GM12878 (cell line): ENCODE measurements at regions not wholly inside any gene's neighbourhood (a gene's known extent, or its start where the extent isn't known, plus 50 kb on each side); places are given as distances from the start of the nearest gene placed in this dataset.

Source experiments
- ATAC-seq: fragments of 200-7000 bp; cut with Tn5 transposase; 3 replicates; pipeline ENCODE4 v1.9.1; 2020; ENCODE audit warnings: mild to moderate bottlenecking, moderate library complexity
- BruUV-seq: library from RNA; stranded (reverse); fragments of 400-500 nt; replicated peaks from 2 replicates; lab custom pipeline; 2021; lab: Mats Ljungman, UMichigan
- CTCF ChIA-PET: fragments of 300-600 bp; sonication (Branson Sonifier 250); formaldehyde crosslinking; extraction: SDS; loops from one replicate; lab custom pipeline; 2021; ENCODE audit warnings: inconsistent platforms; lab: Yijun Ruan, JAX
- POLR2A ChIA-PET: fragments of 350-600 bp; formaldehyde crosslinking; extraction: SDS; loops from one replicate; lab custom pipeline; 2021; ENCODE audit warnings: inconsistent platforms; lab: Charles Lee
- RAD21 ChIA-PET: fragments of 300-600 bp; sonication (Branson Sonifier 250); formaldehyde crosslinking; loops from one replicate; lab custom pipeline; 2023; ENCODE audit warnings: antibody characterized with exemption; ENCODE audit not compliant: unreplicated experiment; lab: Charles Lee
- SMC1A ChIA-PET: fragments of 300-600 bp; sonication (Branson Sonifier 250); formaldehyde crosslinking; loops from one replicate; lab custom pipeline; 2023; ENCODE audit not compliant: unreplicated experiment, uncharacterized antibody; lab: Charles Lee
- DNase-seq: peaks from one replicate; pipeline ENCODE4 v3.0.0-alpha.2; 2011; ENCODE audit warnings: low read depth, low spot score
- FAIRE-seq: peaks from 3 replicates; lab custom pipeline; 2011; peaks lifted over from hg19 to GRCh38; lab: Jason Lieb, UNC
- H2AFZ ChIP-seq: 2 replicates; pipeline ENCODE4 v1.6.0; 2011; ENCODE audit warnings: low read depth, low read length, control low read depth; ENCODE audit not compliant: control insufficient read depth
- H3K27ac ChIP-seq: 2 replicates; pipeline ENCODE4 v1.5.1; 2011; ENCODE audit warnings: control low read depth; ENCODE audit not compliant: control insufficient read depth, insufficient read depth
- H3K27me3 ChIP-seq, 2 experiments: replicated peaks in 1 of 2; 2 replicates each; pipeline versions ENCODE4 v1.6.0 to v1.6.1; 2011; ENCODE audit warnings: low read length in 1 of 2; ENCODE audit not compliant: control insufficient read depth in 2 of 2, insufficient read depth in 2 of 2
- H3K36me3 ChIP-seq, 2 experiments: 2 replicates each; pipeline ENCODE4 v1.5.1; 2011; ENCODE audit warnings: low read length in 1 of 2; ENCODE audit not compliant: control insufficient read depth in 2 of 2, insufficient read depth in 2 of 2
- H3K4me1 ChIP-seq: 2 replicates; pipeline ENCODE4 v1.6.1; 2011; ENCODE audit warnings: mild to moderate bottlenecking, low read length, moderate library complexity, mixed read lengths; ENCODE audit not compliant: control insufficient read depth, insufficient read depth
- H3K4me2 ChIP-seq: 2 replicates; pipeline ENCODE4 v1.6.0; 2011; ENCODE audit warnings: control low read depth; ENCODE audit not compliant: control insufficient read depth, insufficient read depth
- H3K4me3 ChIP-seq: fragments of 200-600 bp; sonication (generic); 2 replicates; pipeline ENCODE4 v1.5.1; 2016
- H3K79me2 ChIP-seq: 2 replicates; pipeline ENCODE4 v1.6.0; 2011; ENCODE audit warnings: low read length; ENCODE audit not compliant: control insufficient read depth, insufficient read depth
- H3K9ac ChIP-seq: 2 replicates; pipeline ENCODE4 v1.8.0; 2011; ENCODE audit warnings: low read length, control low read depth, mixed read lengths; ENCODE audit not compliant: control insufficient read depth, insufficient read depth
- H3K9me3 ChIP-seq: replicated peaks from 3 replicates; pipeline ENCODE4 v1.5.1; 2011; ENCODE audit warnings: mild to moderate bottlenecking, low read length; ENCODE audit not compliant: control insufficient read depth, insufficient read depth
- H4K20me1 ChIP-seq: 2 replicates; pipeline ENCODE4 v1.6.0; 2011; ENCODE audit not compliant: control insufficient read depth, insufficient read depth
- CHD2 ChIP-seq: IDR thresholded peaks from 2 replicates; pipeline ENCODE4 v1.6.1; 2011; ENCODE audit warnings: low read depth, low read length, improper control_type of control experiment, borderline replicate concordance
- CTCF ChIP-seq, 3 experiments: IDR thresholded peaks in 2 of 3; conservative IDR thresholded peaks in 1 of 3; 2 replicates each; pipeline ENCODE4 v1.5.1; 2011; ENCODE audit warnings: low read depth in 3 of 3, low read length in 3 of 3, mild to moderate bottlenecking in 3 of 3, control low read depth in 2 of 3, moderate library complexity in 2 of 3, inconsistent platforms in 1 of 3, mixed read lengths in 1 of 3; ENCODE audit not compliant: control insufficient read depth in 2 of 3, insufficient read depth in 1 of 3; ENCODE audit errors: extremely low read depth in 1 of 3
- GATAD2B ChIP-seq: fragments of 450-650 bp; conservative IDR thresholded peaks from 2 replicates; pipeline ENCODE4 v1.6.1; 2017; ENCODE audit warnings: low read depth, mild to moderate bottlenecking, moderate library complexity
- MAX ChIP-seq: IDR thresholded peaks from 2 replicates; pipeline ENCODE4 v1.6.1; 2012; ENCODE audit warnings: low read depth, low read length, improper control_type of control experiment
- MLLT1 ChIP-seq: fragments of 450-650 bp; IDR thresholded peaks from 2 replicates; pipeline ENCODE4 v1.6.1; 2016; ENCODE audit warnings: mild to moderate bottlenecking
- PAX5 ChIP-seq: IDR thresholded peaks from 2 replicates; pipeline ENCODE4 v1.6.1; 2011; ENCODE audit warnings: low read depth, low read length, borderline replicate concordance
- ZBED1 ChIP-seq: IDR thresholded peaks from 2 replicates; pipeline ENCODE4 v1.6.1; 2016; ENCODE audit warnings: borderline replicate concordance
- ZNF207 ChIP-seq: fragments of 450-650 bp; IDR thresholded peaks from 2 replicates; pipeline ENCODE4 v1.6.1; 2014; ENCODE audit warnings: antibody characterized with exemption, mild to moderate bottlenecking, borderline replicate concordance
- WGBS: methylation state at CpG from one replicate; pipeline ENCODE4 v1.1.6; 2016; ENCODE audit warnings: low lambda C conversion rate; ENCODE audit not compliant: insufficient replicate concordance, insufficient coverage; ENCODE audit errors: missing lambda C conversion rate; 5-methylcytosine and 5-hydroxymethylcytosine counted together
- in situ Hi-C: fragments of 300-500 bp; cut with MboI; formaldehyde crosslinking; loops from 9 replicates; pipeline ENCODE4 v1.14.3; 2018; ENCODE audit warnings: mixed read lengths
- intact Hi-C: fragments of 100-400 bp; cut with micrococcal nuclease; formaldehyde crosslinking; loops from one replicate; pipeline ENCODE4 v1.14.2; 2022; ENCODE audit not compliant: unreplicated experiment

GRCh38 chr7:155225516-155225915 lies 72.2 kb upstream of the INSIG1 start:
- FAIRE-seq: no peak
- CTCF ChIA-PET: no interaction called here

More at GRCh38 chr7:155225516-155225915, 72.2 kb upstream of the INSIG1 start:
- DNase-seq (no peak), ATAC-seq (no peak)
- 49% methylated on average over 14 of the region's 14 CpGs for WGBS
- Histone ChIP-seq H3K36me3 (no peaks in the 10 kb centered on the region), H3K79me2 (no peaks in the 10 kb centered on the region), H3K4me1 (no peaks in the 10 kb centered on the region), H3K4me3 (no peak overlapping the region), H3K9me3 (no peaks in the 10 kb centered on the region), H3K4me2 (no peak overlapping the region), H3K27me3 (no peaks in the 10 kb centered on the region), H3K9ac (no peak overlapping the region), H4K20me1 (no peaks in the 10 kb centered on the region), H3K27ac (no peak overlapping the region), H2AFZ (no peak overlapping the region)
- no peak for TF ChIP-seq ZNF207
- no peak for TF ChIP-seq CTCF (IDR thresholded peaks at IDR 0.05 in 2 of 3, conservative IDR thresholded peaks at IDR 0.05 in 1 of 3; ENCODE audit: control insufficient read depth in 2 of 3, extremely low read depth in 1 of 3, insufficient read depth in 1 of 3, low read depth in 3 of 3, low read length in 3 of 3)
- no peak for TF ChIP-seq MLLT1
- no peak for TF ChIP-seq GATAD2B
- no peak for TF ChIP-seq ZBED1
- TF ChIP-seq PAX5: no peak
- TF ChIP-seq MAX: no peak
- TF ChIP-seq CHD2: no peak
- intact Hi-C loops: no loop called here
- no TSS peak for BruUV-seq
- POLR2A ChIA-PET: no interaction called here
- RAD21 ChIA-PET: no interaction called here
- SMC1A ChIA-PET: no interaction called here
- in situ Hi-C loops: no loop called here
